ENCODE measurements at regions not wholly inside any gene's neighbourhood (a gene's known extent, or its start where the extent isn't known, plus 50 kb on each side); places are given as distances from the start of the nearest gene placed in this dataset.

DNA sequence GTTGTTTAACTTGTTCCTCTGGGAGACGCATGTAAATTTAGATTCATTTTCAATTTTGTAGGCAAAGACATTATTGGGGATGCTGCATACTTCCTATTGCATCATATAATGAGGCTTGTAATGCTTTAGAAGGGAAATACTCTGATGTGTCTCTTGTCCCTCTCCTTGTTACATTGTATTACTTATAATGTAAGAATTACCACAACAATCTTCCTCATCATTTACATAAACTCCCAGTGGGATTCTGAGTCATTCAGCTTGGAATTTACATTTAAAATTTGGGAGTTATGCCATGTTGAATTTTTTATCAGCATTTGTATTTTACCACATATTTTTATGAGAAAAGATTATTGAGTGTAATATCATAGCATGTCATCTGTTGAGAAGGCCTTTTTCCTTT lies 963.4 kb upstream of the NRXN1 start:
- Histone ChIP-seq H3K4me3 (ENCODE audit: low read depth, low read length) (no peak overlapping the region), H3K27me3 (ENCODE audit: control insufficient read depth, insufficient read depth, low read length) (no peaks in the 10 kb centered on the region), H3K9me3 (ENCODE audit: control insufficient read depth, insufficient read depth, low read length) (no peaks in the 10 kb centered on the region), H3K27ac (ENCODE audit: low read depth, low read length) (no peak overlapping the region)
- peak; percentile 36 for DNase-seq (ENCODE audit: low read depth, low spot score)
- ChIA-PET CTCF (no interaction called here), POLR2A (no interaction called here)
- TF ChIP-seq, protein P1, sequence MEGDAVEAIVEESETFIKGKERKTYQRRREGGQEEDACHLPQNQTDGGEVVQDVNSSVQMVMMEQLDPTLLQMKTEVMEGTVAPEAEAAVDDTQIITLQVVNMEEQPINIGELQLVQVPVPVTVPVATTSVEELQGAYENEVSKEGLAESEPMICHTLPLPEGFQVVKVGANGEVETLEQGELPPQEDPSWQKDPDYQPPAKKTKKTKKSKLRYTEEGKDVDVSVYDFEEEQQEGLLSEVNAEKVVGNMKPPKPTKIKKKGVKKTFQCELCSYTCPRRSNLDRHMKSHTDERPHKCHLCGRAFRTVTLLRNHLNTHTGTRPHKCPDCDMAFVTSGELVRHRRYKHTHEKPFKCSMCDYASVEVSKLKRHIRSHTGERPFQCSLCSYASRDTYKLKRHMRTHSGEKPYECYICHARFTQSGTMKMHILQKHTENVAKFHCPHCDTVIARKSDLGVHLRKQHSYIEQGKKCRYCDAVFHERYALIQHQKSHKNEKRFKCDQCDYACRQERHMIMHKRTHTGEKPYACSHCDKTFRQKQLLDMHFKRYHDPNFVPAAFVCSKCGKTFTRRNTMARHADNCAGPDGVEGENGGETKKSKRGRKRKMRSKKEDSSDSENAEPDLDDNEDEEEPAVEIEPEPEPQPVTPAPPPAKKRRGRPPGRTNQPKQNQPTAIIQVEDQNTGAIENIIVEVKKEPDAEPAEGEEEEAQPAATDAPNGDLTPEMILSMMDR (IDR thresholded peaks at IDR 0.05; ENCODE audit: low read depth, low read length): no peak

GRCh38 chr2:51994123-51994763 lies 962.3 kb upstream of the NRXN1 start:
- Histone ChIP-seq H3K4me3 (ENCODE audit: low read depth, low read length) (no peak overlapping the region), H3K27ac (ENCODE audit: low read depth, low read length) (no peak overlapping the region), H3K27me3 (ENCODE audit: control insufficient read depth, insufficient read depth, low read length) (no peaks in the 10 kb centered on the region), H3K9me3 (ENCODE audit: control insufficient read depth, insufficient read depth, low read length) (no peaks in the 10 kb centered on the region)
- ChIA-PET POLR2A (no interaction called here), CTCF (interaction anchor here (0.7 kb wide), 1 partner anchor 1502 kb away, joined by 3 read pairs; no protein-coding TSS in a partner anchor)
- TF ChIP-seq, protein P1 (IDR thresholded peaks at IDR 0.05; ENCODE audit: low read depth, low read length): no peak
- DNase-seq (ENCODE audit: low read depth, low spot score): no peak

DNA sequence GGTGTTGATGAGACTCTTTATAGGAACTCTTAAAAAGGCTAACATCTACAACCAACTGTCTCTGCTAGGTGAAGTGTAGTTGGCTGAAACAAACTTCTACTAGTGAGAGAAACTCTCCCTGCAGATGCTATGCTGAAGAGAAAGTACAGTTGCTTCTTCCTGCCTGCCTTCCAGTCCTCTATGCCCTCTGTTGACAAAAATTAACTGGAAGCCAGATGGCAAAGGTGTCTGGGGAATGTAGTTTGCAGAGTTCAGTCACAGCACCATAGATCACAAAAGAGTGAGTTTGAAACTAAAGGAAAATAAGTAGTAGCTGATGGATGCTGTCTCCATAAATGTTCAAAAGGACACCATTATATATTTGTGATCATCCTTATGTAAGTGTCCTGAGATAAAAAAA lies 958.8 kb upstream of the NRXN1 start:
- Histone ChIP-seq H3K9me3 (ENCODE audit: control insufficient read depth, insufficient read depth, low read length) (no peaks in the 10 kb centered on the region), H3K4me3 (ENCODE audit: low read depth, low read length) (no peak overlapping the region), H3K27ac (ENCODE audit: low read depth, low read length) (no peak overlapping the region), H3K27me3 (ENCODE audit: control insufficient read depth, insufficient read depth, low read length) (no peaks in the 10 kb centered on the region)
- POLR2A ChIA-PET: no interaction called here
- TF ChIP-seq, protein P1 (IDR thresholded peaks at IDR 0.05; ENCODE audit: low read depth, low read length): no peak
- DNase-seq (ENCODE audit: low read depth, low spot score): no peak
- CTCF ChIA-PET: no interaction called here

DNA sequence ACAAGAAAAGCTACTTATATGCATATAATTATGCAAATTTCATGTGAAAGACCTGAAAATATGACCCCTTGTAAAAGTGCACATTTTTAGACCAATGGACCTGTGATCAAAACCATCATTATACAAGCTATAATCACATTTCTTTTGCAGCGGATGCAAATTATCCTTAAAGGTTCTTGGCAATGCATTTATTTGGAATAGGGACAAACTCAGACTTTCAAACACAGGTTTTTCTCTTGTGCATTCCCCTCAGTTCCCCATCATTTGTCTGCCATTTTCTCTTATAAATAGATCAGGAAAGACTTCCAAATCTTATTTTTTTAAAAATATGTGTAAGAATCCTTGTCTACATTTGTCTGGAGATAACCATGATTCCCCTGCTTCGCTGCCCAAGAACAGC lies 954.2 kb upstream of the NRXN1 start:
- no peak overlapping the region for H3K27ac ChIP-seq (ENCODE audit: low read depth, low read length)
- TF ChIP-seq, protein P1 (IDR thresholded peaks at IDR 0.05; ENCODE audit: low read depth, low read length): no peak
- no peak overlapping the region for H3K4me3 ChIP-seq (ENCODE audit: low read depth, low read length)
- H3K27me3 ChIP-seq (ENCODE audit: control insufficient read depth, insufficient read depth, low read length): no peaks in the 10 kb centered on the region
- no peak for DNase-seq (ENCODE audit: low read depth, low spot score)
- H3K9me3 ChIP-seq (ENCODE audit: control insufficient read depth, insufficient read depth, low read length): no peaks in the 10 kb centered on the region
- ChIA-PET CTCF (no interaction called here), POLR2A (no interaction called here)

DNA sequence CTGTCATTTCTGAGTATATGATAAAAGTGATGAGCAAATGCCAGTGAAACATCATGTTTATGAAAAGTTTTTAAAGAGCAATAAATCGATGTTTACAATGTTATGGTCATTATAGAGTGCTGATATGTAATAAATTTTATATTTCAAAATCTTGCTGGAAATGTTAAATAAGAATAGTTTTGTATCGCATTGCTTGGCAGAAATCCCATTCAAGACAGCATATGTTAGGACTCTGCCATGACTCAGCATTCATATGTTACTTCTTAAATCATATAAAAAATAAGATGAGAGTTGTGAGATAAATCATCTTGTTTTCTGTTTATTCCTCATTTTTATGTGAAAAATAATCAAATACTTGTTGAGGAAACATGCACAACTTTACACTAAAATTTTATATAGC lies 949.9 kb upstream of the NRXN1 start:
- TF ChIP-seq, protein P1 (IDR thresholded peaks at IDR 0.05; ENCODE audit: low read depth, low read length): no peak
- no peak for DNase-seq (ENCODE audit: low read depth, low spot score)
- no peaks in the 10 kb centered on the region for H3K27me3 ChIP-seq (ENCODE audit: control insufficient read depth, insufficient read depth, low read length)
- H3K9me3 ChIP-seq (ENCODE audit: control insufficient read depth, insufficient read depth, low read length): no peaks in the 10 kb centered on the region
- no peak overlapping the region for H3K4me3 ChIP-seq (ENCODE audit: low read depth, low read length)
- CTCF ChIA-PET: interaction anchor here (0.6 kb wide), 1 partner anchor 593 kb away, joined by 4 read pairs; no protein-coding TSS in a partner anchor
- no peak overlapping the region for H3K27ac ChIP-seq (ENCODE audit: low read depth, low read length)
- POLR2A ChIA-PET: no interaction called here

All from AG04450 (cell line).